ENCODE measurements at regions not wholly inside any gene's neighbourhood (a gene's known extent, or its start where the extent isn't known, plus 50 kb on each side); places are given as distances from the start of the nearest gene placed in this dataset.

GRCh38 chr2:16281451-16282335 lies 341.3 kb downstream of the MYCN start:
- no peaks in the 10 kb centered on the region for H3K9me3 Mint-ChIP-seq (ENCODE audit: unreplicated experiment)
- TF ChIP-seq CTCF (IDR thresholded peaks at IDR 0.05; ENCODE audit: unreplicated experiment) = no peak
- H3K27ac Mint-ChIP-seq (ENCODE audit: unreplicated experiment) = no peak overlapping the region
- H3K36me3 Mint-ChIP-seq (ENCODE audit: low read depth, unreplicated experiment) = no peaks in the 10 kb centered on the region
- peaks cover 4% of the 10 kb centered on the region for H3K27me3 Mint-ChIP-seq (ENCODE audit: unreplicated experiment)
- no peaks in the 10 kb centered on the region for H3K4me1 Mint-ChIP-seq (ENCODE audit: unreplicated experiment)
- DNase-seq (ENCODE audit: low spot score) = peak; percentile 42
- no peak overlapping the region for H3K4me3 Mint-ChIP-seq (ENCODE audit: unreplicated experiment)

- H3K4me3 Mint-ChIP-seq (ENCODE audit: unreplicated experiment) = no peak overlapping the region
- no peaks in the 10 kb centered on the region for H3K36me3 Mint-ChIP-seq (ENCODE audit: low read depth, unreplicated experiment)
- no peaks in the 10 kb centered on the region for H3K4me1 Mint-ChIP-seq (ENCODE audit: unreplicated experiment)
- H3K9me3 Mint-ChIP-seq (ENCODE audit: unreplicated experiment) = no peaks in the 10 kb centered on the region
- peaks cover 2% of the 10 kb centered on the region for H3K27me3 Mint-ChIP-seq (ENCODE audit: unreplicated experiment)
- DNase-seq (ENCODE audit: low spot score) = no peak
- H3K27ac Mint-ChIP-seq (ENCODE audit: unreplicated experiment) = no peak overlapping the region
- no peak for TF ChIP-seq CTCF (IDR thresholded peaks at IDR 0.05; ENCODE audit: unreplicated experiment)
These were observed 339.7 kb downstream of the MYCN start for GRCh38 chr2:16280081-16280480.

- peaks cover 2% of the 10 kb centered on the region for H3K27me3 Mint-ChIP-seq (ENCODE audit: unreplicated experiment)
- no peaks in the 10 kb centered on the region for H3K9me3 Mint-ChIP-seq (ENCODE audit: unreplicated experiment)
- no peak for TF ChIP-seq CTCF (IDR thresholded peaks at IDR 0.05; ENCODE audit: unreplicated experiment)
- no peaks in the 10 kb centered on the region for H3K36me3 Mint-ChIP-seq (ENCODE audit: low read depth, unreplicated experiment)
- H3K4me3 Mint-ChIP-seq (ENCODE audit: unreplicated experiment) = no peak overlapping the region
- no peak overlapping the region for H3K27ac Mint-ChIP-seq (ENCODE audit: unreplicated experiment)
- H3K4me1 Mint-ChIP-seq (ENCODE audit: unreplicated experiment) = no peaks in the 10 kb centered on the region
- no peak for DNase-seq (ENCODE audit: low spot score)
These were observed 339.3 kb downstream of the MYCN start for GRCh38 chr2:16279641-16280040.

GRCh38 chr2:16279201-16279570 lies 338.8 kb downstream of the MYCN start:
- no peak overlapping the region for H3K27ac Mint-ChIP-seq (ENCODE audit: unreplicated experiment)
- no peaks in the 10 kb centered on the region for H3K36me3 Mint-ChIP-seq (ENCODE audit: low read depth, unreplicated experiment)
- TF ChIP-seq CTCF (IDR thresholded peaks at IDR 0.05; ENCODE audit: unreplicated experiment) = no peak
- H3K9me3 Mint-ChIP-seq (ENCODE audit: unreplicated experiment) = no peaks in the 10 kb centered on the region
- peaks cover 2% of the 10 kb centered on the region for H3K27me3 Mint-ChIP-seq (ENCODE audit: unreplicated experiment)
- DNase-seq (ENCODE audit: low spot score) = no peak
- H3K4me3 Mint-ChIP-seq (ENCODE audit: unreplicated experiment) = no peak overlapping the region
- H3K4me1 Mint-ChIP-seq (ENCODE audit: unreplicated experiment) = no peaks in the 10 kb centered on the region

- DNase-seq (ENCODE audit: low spot score) = no peak
- Mint-ChIP-seq H3K27me3 (ENCODE audit: unreplicated experiment) (peaks cover 2% of the 10 kb centered on the region), H3K9me3 (ENCODE audit: unreplicated experiment) (no peaks in the 10 kb centered on the region)
These were observed 338.3 kb downstream of the MYCN start for GRCh38 chr2:16278421-16279200.

More at GRCh38 chr2:16278421-16279200, 338.3 kb downstream of the MYCN start:
- H3K36me3 Mint-ChIP-seq (ENCODE audit: low read depth, unreplicated experiment) = no peaks in the 10 kb centered on the region
- TF ChIP-seq CTCF (IDR thresholded peaks at IDR 0.05; ENCODE audit: unreplicated experiment) = no peak
- H3K4me3 Mint-ChIP-seq (ENCODE audit: unreplicated experiment) = no peak overlapping the region
- H3K4me1 Mint-ChIP-seq (ENCODE audit: unreplicated experiment) = no peaks in the 10 kb centered on the region
- no peak overlapping the region for H3K27ac Mint-ChIP-seq (ENCODE audit: unreplicated experiment)

Measured in endothelial cell (in vitro differentiated cells).